ENCODE measurements at regions not wholly inside any gene's neighbourhood (a gene's known extent, or its start where the extent isn't known, plus 50 kb on each side); places are given as distances from the start of the nearest gene placed in this dataset.

DNA sequence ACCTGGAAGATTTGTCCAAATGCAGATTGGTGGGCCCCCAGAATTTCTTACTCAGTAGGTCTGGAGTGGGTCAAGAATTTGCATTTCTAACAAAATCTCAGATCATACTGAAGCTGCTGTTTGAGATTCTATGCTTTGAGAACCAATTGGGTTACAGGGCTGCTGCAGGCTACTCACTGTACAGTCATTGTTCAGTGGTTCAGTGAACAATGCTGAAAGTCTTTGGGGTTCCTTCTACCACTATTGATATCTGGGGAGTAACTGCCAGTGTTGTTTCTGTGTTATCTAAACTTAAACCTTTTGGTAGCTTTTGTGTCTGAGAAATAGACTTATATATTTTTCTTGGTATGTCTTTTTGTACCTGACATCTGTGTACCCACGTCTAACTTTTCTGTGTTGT is 187.5 kb downstream of the TANC2 start:
- Histone ChIP-seq H4K20me1 (ENCODE audit: insufficient read depth) (no peaks in the 10 kb centered on the region), H3K4me3 (ENCODE audit: low read depth in 2 of 2, low read length in 1 of 2) (no peak overlapping the region; a peak in 1 of 4 replicates), H3K9ac (no peak overlapping the region), H3K27ac (ENCODE audit: low read depth in 2 of 2, low read length in 1 of 2) (peak overlapping the region; percentile 95; a peak in 3 of 4 replicates), H3K4me2 (peak overlapping the region; percentile 80; the same call in 1 of the 2 replicates), H3K4me1 (ENCODE audit: control insufficient read depth in 1 of 2, insufficient read depth in 2 of 2, low read depth in 1 of 2, low read length in 1 of 2) (peaks cover 43 to 66% of the 10 kb centered on the region in 2 experiments), H3K9me3 (no peaks in the 10 kb centered on the region), H3K79me2 (ENCODE audit: insufficient read depth) (peaks cover 81% of the 10 kb centered on the region), H3K27me3 (ENCODE audit: insufficient read depth) (no peaks in the 10 kb centered on the region), H3K36me3 (replicated peaks in 1 of 2; ENCODE audit: control insufficient read depth in 1 of 2, insufficient read depth in 2 of 2, low read length in 1 of 2) (peaks cover 3 to 8% of the 10 kb centered on the region in 2 experiments), H3F3A (replicated peaks; ENCODE audit: insufficient read depth) (peaks cover 18% of the 10 kb centered on the region), H3K9me2 (no peaks in the 10 kb centered on the region), H2AFZ (ENCODE audit: low read depth) (no peak overlapping the region)
- CTCF ChIA-PET: interaction anchor here (0.6 to 2.6 kb wide), 5 partner anchors 9 to 253 kb away, joined by 3 to 17 read pairs (median 4); no protein-coding TSS in a partner anchor
- POLR2A ChIA-PET: no interaction called here
- TF ChIP-seq TEAD4 (IDR thresholded peaks at IDR 0.05; ENCODE audit: borderline replicate concordance, insufficient read depth) (no peak), POLR2AphosphoS5 (IDR thresholded peaks at IDR 0.05; ENCODE audit: low read depth, low read length) (no peak), MXI1 (IDR thresholded peaks at IDR 0.05; ENCODE audit: low read depth, low read length) (no peak), CHD2 (IDR thresholded peaks at IDR 0.05; ENCODE audit: low read length, partially characterized antibody) (no peak), EZH2phosphoT487 (IDR thresholded peaks at IDR 0.05; ENCODE audit: borderline replicate concordance, low read depth) (no peak), EP300 (IDR thresholded peaks at IDR 0.05; ENCODE audit: borderline replicate concordance in 1 of 2, low read depth in 1 of 2, low read length in 1 of 2) (no peak), JUND (IDR thresholded peaks at IDR 0.05) (no peak), NFIC (IDR thresholded peaks at IDR 0.05; ENCODE audit: borderline replicate concordance) (no peak), RAD21 (IDR thresholded peaks at IDR 0.05; ENCODE audit: low read length) (no peak), FOXJ3 (CRISPR knock-in tag; IDR thresholded peaks at IDR 0.05) (no peak), RFX5 (IDR thresholded peaks at IDR 0.05; ENCODE audit: low read length) (no peak), SIN3A (IDR thresholded peaks at IDR 0.05; ENCODE audit: borderline replicate concordance, low read depth, low read length) (no peak)
- TF ChIP-seq, protein P1, sequence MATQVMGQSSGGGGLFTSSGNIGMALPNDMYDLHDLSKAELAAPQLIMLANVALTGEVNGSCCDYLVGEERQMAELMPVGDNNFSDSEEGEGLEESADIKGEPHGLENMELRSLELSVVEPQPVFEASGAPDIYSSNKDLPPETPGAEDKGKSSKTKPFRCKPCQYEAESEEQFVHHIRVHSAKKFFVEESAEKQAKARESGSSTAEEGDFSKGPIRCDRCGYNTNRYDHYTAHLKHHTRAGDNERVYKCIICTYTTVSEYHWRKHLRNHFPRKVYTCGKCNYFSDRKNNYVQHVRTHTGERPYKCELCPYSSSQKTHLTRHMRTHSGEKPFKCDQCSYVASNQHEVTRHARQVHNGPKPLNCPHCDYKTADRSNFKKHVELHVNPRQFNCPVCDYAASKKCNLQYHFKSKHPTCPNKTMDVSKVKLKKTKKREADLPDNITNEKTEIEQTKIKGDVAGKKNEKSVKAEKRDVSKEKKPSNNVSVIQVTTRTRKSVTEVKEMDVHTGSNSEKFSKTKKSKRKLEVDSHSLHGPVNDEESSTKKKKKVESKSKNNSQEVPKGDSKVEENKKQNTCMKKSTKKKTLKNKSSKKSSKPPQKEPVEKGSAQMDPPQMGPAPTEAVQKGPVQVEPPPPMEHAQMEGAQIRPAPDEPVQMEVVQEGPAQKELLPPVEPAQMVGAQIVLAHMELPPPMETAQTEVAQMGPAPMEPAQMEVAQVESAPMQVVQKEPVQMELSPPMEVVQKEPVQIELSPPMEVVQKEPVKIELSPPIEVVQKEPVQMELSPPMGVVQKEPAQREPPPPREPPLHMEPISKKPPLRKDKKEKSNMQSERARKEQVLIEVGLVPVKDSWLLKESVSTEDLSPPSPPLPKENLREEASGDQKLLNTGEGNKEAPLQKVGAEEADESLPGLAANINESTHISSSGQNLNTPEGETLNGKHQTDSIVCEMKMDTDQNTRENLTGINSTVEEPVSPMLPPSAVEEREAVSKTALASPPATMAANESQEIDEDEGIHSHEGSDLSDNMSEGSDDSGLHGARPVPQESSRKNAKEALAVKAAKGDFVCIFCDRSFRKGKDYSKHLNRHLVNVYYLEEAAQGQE (IDR thresholded peaks at IDR 0.05; ENCODE audit: low read depth, low read length): no peak
- TF ChIP-seq, protein P2, sequence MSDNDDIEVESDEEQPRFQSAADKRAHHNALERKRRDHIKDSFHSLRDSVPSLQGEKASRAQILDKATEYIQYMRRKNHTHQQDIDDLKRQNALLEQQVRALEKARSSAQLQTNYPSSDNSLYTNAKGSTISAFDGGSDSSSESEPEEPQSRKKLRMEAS (IDR thresholded peaks at IDR 0.05; ENCODE audit: low read depth): no peak
- TF ChIP-seq, protein P3, sequence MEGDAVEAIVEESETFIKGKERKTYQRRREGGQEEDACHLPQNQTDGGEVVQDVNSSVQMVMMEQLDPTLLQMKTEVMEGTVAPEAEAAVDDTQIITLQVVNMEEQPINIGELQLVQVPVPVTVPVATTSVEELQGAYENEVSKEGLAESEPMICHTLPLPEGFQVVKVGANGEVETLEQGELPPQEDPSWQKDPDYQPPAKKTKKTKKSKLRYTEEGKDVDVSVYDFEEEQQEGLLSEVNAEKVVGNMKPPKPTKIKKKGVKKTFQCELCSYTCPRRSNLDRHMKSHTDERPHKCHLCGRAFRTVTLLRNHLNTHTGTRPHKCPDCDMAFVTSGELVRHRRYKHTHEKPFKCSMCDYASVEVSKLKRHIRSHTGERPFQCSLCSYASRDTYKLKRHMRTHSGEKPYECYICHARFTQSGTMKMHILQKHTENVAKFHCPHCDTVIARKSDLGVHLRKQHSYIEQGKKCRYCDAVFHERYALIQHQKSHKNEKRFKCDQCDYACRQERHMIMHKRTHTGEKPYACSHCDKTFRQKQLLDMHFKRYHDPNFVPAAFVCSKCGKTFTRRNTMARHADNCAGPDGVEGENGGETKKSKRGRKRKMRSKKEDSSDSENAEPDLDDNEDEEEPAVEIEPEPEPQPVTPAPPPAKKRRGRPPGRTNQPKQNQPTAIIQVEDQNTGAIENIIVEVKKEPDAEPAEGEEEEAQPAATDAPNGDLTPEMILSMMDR (IDR thresholded peaks at IDR 0.05): no peak
- TF ChIP-seq, protein P4, sequence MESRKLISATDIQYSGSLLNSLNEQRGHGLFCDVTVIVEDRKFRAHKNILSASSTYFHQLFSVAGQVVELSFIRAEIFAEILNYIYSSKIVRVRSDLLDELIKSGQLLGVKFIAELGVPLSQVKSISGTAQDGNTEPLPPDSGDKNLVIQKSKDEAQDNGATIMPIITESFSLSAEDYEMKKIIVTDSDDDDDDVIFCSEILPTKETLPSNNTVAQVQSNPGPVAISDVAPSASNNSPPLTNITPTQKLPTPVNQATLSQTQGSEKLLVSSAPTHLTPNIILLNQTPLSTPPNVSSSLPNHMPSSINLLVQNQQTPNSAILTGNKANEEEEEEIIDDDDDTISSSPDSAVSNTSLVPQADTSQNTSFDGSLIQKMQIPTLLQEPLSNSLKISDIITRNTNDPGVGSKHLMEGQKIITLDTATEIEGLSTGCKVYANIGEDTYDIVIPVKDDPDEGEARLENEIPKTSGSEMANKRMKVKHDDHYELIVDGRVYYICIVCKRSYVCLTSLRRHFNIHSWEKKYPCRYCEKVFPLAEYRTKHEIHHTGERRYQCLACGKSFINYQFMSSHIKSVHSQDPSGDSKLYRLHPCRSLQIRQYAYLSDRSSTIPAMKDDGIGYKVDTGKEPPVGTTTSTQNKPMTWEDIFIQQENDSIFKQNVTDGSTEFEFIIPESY (IDR thresholded peaks at IDR 0.05; ENCODE audit: borderline replicate concordance, low read depth): no peak
- 91% methylated on average over 1 of the region's 1 CpG for WGBS (ENCODE audit: low lambda C conversion rate)
- no peak for DNase-seq
